ENCODE measurements at regions not wholly inside any gene's neighbourhood (a gene's known extent, or its start where the extent isn't known, plus 50 kb on each side); places are given as distances from the start of the nearest gene placed in this dataset.
"Not testable (repeated sequence)": the region's sequence is repeated elsewhere in the genome, so short reads cannot be mapped to it uniquely, and the experiment has no call there.

GRCh38 chr6:144670259-144670658 is 385.1 kb downstream of the UTRN start:
- not testable (repeated sequence) for TF ChIP-seq CTCF (IDR thresholded peaks at IDR 0.05); POLR2AphosphoS5 (IDR thresholded peaks at IDR 0.05; ENCODE audit: insufficient read depth in 1 of 2, low read depth in 1 of 2)

All from vagina (tissue), 2 donors.